ENCODE measurements at regions not wholly inside any gene's neighbourhood (a gene's known extent, or its start where the extent isn't known, plus 50 kb on each side); places are given as distances from the start of the nearest gene placed in this dataset.

GRCh38 chr16:73483076-73483791 lies 435.3 kb upstream of the ZFHX3 start:
- no peaks in the 10 kb centered on the region for H3K36me3 Mint-ChIP-seq (ENCODE audit: low read depth)
- TF ChIP-seq CTCF (IDR thresholded peaks at IDR 0.05; ENCODE audit: unreplicated experiment in 3 of 3), result no peak
- H3K9me3 Mint-ChIP-seq, result no peaks in the 10 kb centered on the region
- H3K27ac Mint-ChIP-seq, result peak overlapping the region in 1 of 3 experiments; percentile 28
- peaks cover 16% of the 10 kb centered on the region for H3K4me1 Mint-ChIP-seq
- peaks cover 12% of the 10 kb centered on the region for H3K27me3 Mint-ChIP-seq (ENCODE audit: low read depth)
- H3K4me3 Mint-ChIP-seq, result peak overlapping the region; percentile 6 to 30 (median 7)

GRCh38 chr16:73482310-73482709 lies 434.4 kb upstream of the ZFHX3 start:
- H3K27me3 Mint-ChIP-seq (ENCODE audit: low read depth), result peaks cover 12% of the 10 kb centered on the region
- H3K4me3 Mint-ChIP-seq, result no peak overlapping the region
- H3K9me3 Mint-ChIP-seq, result no peaks in the 10 kb centered on the region
- peaks cover 16% of the 10 kb centered on the region for H3K4me1 Mint-ChIP-seq
- TF ChIP-seq CTCF (IDR thresholded peaks at IDR 0.05; ENCODE audit: unreplicated experiment in 3 of 3), result no peak
- H3K36me3 Mint-ChIP-seq (ENCODE audit: low read depth), result no peaks in the 10 kb centered on the region
- no peak overlapping the region for H3K27ac Mint-ChIP-seq

DNA sequence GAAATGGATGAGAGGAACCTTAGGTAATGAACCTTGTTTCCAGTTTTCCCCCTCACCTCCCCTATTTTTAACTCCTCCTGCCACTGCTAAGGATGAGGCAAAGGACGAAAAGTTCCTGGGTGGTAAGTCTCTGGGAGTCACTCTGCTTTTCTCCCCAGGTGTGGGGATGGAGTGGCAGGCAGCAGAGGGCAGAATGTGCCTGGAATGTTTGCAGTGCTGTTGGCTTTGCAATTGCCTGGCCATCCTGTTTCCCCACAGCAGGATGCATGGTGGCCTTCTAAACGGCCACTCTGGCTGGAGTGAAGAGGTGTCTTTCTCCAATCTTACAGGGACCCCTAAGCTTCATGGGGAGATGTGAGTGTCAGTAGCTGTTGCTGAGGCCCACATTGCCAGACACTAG lies 432.5 kb upstream of the ZFHX3 start:
- H3K4me3 Mint-ChIP-seq, result no peak overlapping the region
- H3K36me3 Mint-ChIP-seq (ENCODE audit: low read depth), result no peaks in the 10 kb centered on the region
- H3K27me3 Mint-ChIP-seq (ENCODE audit: low read depth), result peaks cover 7% of the 10 kb centered on the region
- no peak overlapping the region for H3K27ac Mint-ChIP-seq
- H3K9me3 Mint-ChIP-seq, result no peaks in the 10 kb centered on the region
- peaks cover 16% of the 10 kb centered on the region for H3K4me1 Mint-ChIP-seq
- no peak for TF ChIP-seq CTCF (IDR thresholded peaks at IDR 0.05; ENCODE audit: unreplicated experiment in 3 of 3)

DNA sequence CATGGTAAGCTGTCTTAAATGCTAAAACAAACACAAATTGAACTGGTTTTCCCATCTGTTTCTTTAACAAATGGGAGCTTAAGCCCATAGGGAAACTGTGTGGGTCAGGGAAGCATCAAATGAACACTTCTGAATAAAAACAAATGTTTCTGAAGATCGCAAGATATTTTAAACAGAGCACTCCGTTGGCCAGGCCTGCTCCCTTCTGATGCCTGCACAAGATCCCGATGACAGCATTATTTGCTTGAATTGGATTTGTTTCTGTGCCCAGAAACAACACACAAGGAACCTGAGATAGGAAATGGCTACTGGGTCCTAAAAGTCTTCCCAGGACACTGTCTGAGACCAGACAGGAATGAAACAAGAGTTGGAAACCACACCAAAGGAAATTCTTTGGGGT lies 425.8 kb upstream of the ZFHX3 start:
- no peaks in the 10 kb centered on the region for H3K4me1 Mint-ChIP-seq

GRCh38 chr16:73464834-73465233 lies 416.9 kb upstream of the ZFHX3 start:
- no peaks in the 10 kb centered on the region for H3K4me1 Mint-ChIP-seq
- no peaks in the 10 kb centered on the region for H3K36me3 Mint-ChIP-seq (ENCODE audit: low read depth)

More for the DNA sequence above, 425.8 kb upstream of the ZFHX3 start:
- Mint-ChIP-seq H3K4me3 (no peak overlapping the region), H3K9me3 (no peaks in the 10 kb centered on the region), H3K36me3 (ENCODE audit: low read depth) (no peaks in the 10 kb centered on the region), H3K27ac (no peak overlapping the region), H3K27me3 (ENCODE audit: low read depth) (no peaks in the 10 kb centered on the region)
- no peak for TF ChIP-seq CTCF (IDR thresholded peaks at IDR 0.05; ENCODE audit: unreplicated experiment in 3 of 3)

More at GRCh38 chr16:73464834-73465233, 416.9 kb upstream of the ZFHX3 start:
- Mint-ChIP-seq H3K27ac (no peak overlapping the region), H3K27me3 (ENCODE audit: low read depth) (peaks cover 16% of the 10 kb centered on the region), H3K9me3 (peaks cover 11% of the 10 kb centered on the region), H3K4me3 (no peak overlapping the region)
- no peak for TF ChIP-seq CTCF (IDR thresholded peaks at IDR 0.05; ENCODE audit: unreplicated experiment in 3 of 3)

Data from nephron (organoid).